Stimulated activated naive CD4-positive, alpha-beta T cell treated with Interleukin-2 at 50 U/mL for 16 hours (primary cell): ENCODE measurements at regions not wholly inside any gene's neighbourhood (a gene's known extent, or its start where the extent isn't known, plus 50 kb on each side); places are given as distances from the start of the nearest gene placed in this dataset.

Experiments
- DNase-seq: peaks from one replicate; lab custom pipeline; 2025; lab: John Stamatoyannopoulos, UW

- DNase-seq: no peak
Measured at GRCh38 chr11:70627219-70627618, 228.9 kb downstream of the CTTN start.

GRCh38 chr11:70628176-70628854 lies 230.0 kb downstream of the CTTN start:
- no peak for DNase-seq

GRCh38 chr11:70628855-70629844 lies 230.8 kb downstream of the CTTN start:
- no peak for DNase-seq

GRCh38 chr11:70630068-70630467 lies 231.7 kb downstream of the CTTN start:
- DNase-seq: no peak

GRCh38 chr11:70630816-70631623 lies 232.7 kb downstream of the CTTN start:
- no peak for DNase-seq

GRCh38 chr11:70631624-70632047 lies 233.3 kb downstream of the CTTN start:
- DNase-seq: no peak

- no peak for DNase-seq
Measured at GRCh38 chr11:70633610-70634009, 235.3 kb downstream of the CTTN start.

- no peak for DNase-seq
Measured at GRCh38 chr11:70636659-70637058, 238.3 kb downstream of the CTTN start.

GRCh38 chr11:70637186-70637800 lies 239.0 kb downstream of the CTTN start:
- DNase-seq: no peak

GRCh38 chr11:70637949-70638583 lies 239.7 kb downstream of the CTTN start:
- DNase-seq: no peak

GRCh38 chr11:70640408-70640807 lies 242.1 kb downstream of the CTTN start:
- DNase-seq: no peak

- no peak for DNase-seq
Measured at GRCh38 chr11:70641369-70641768, 243.0 kb downstream of the CTTN start.

- no peak for DNase-seq
Measured at GRCh38 chr11:70642266-70642665, 243.9 kb downstream of the CTTN start.

- no peak for DNase-seq
Measured at GRCh38 chr11:70643642-70644041, 245.3 kb downstream of the CTTN start.

- no peak for DNase-seq
Measured at GRCh38 chr11:70644343-70645060, 246.2 kb downstream of the CTTN start.

GRCh38 chr11:70645537-70645936 lies 247.2 kb downstream of the CTTN start:
- no peak for DNase-seq

- DNase-seq: no peak
Measured at GRCh38 chr11:70646272-70647049, 248.1 kb downstream of the CTTN start.

GRCh38 chr11:70647188-70648166 lies 249.1 kb downstream of the CTTN start:
- DNase-seq: no peak
